Activated CD8-positive, alpha-beta memory T cell treated with anti-CD3 and anti-CD28 coated beads, Interleukin-2, amount 50 U/mL, for 24 hours (primary cell): ENCODE measurements at regions not wholly inside any gene's neighbourhood (a gene's known extent, or its start where the extent isn't known, plus 50 kb on each side); places are given as distances from the start of the nearest gene placed in this dataset.
"Not testable (repeated sequence)": the region's sequence is repeated elsewhere in the genome, so short reads cannot be mapped to it uniquely, and the experiment has no call there.

Source experiments
- DNase-seq: peaks from one replicate; pipeline ENCODE4 v3.0.0-alpha.2; 2020; ENCODE audit errors: extremely low read depth

GRCh38 chr16:11414815-11415775 is 69.8 kb downstream of the RMI2 start:
- no peak for DNase-seq

GRCh38 chr16:11416228-11417001 is 71.2 kb downstream of the RMI2 start:
- DNase-seq, result no peak

GRCh38 chr16:11417487-11417886 is 72.2 kb downstream of the RMI2 start:
- DNase-seq, result no peak

GRCh38 chr16:11418506-11418905 is 73.2 kb downstream of the RMI2 start:
- no peak for DNase-seq

- not testable (repeated sequence) for DNase-seq
Observed at GRCh38 chr16:11420067-11420466, 74.8 kb downstream of the RMI2 start.

GRCh38 chr16:11420895-11421294 is 75.6 kb downstream of the RMI2 start:
- DNase-seq, result no peak

- DNase-seq, result no peak
Observed at GRCh38 chr16:11422381-11423314, 77.4 kb downstream of the RMI2 start.

- DNase-seq, result no peak
Observed at GRCh38 chr16:11423315-11424117, 78.3 kb downstream of the RMI2 start.

GRCh38 chr16:11424118-11424460 is 78.8 kb downstream of the RMI2 start:
- DNase-seq, result no peak

- no peak for DNase-seq
Observed at GRCh38 chr16:11425140-11425539, 79.9 kb downstream of the RMI2 start.

- no peak for DNase-seq
Observed at GRCh38 chr16:11428623-11428953, 83.3 kb downstream of the RMI2 start.

- DNase-seq, result no peak
Observed at GRCh38 chr16:11429123-11429522, 83.9 kb downstream of the RMI2 start.

GRCh38 chr16:11429823-11430222 is 84.6 kb downstream of the RMI2 start:
- no peak for DNase-seq

- DNase-seq, result no peak
Observed at GRCh38 chr16:11430601-11431317, 85.5 kb downstream of the RMI2 start.

- no peak for DNase-seq
Observed at GRCh38 chr16:11431915-11432465, 86.7 kb downstream of the RMI2 start.

- no peak for DNase-seq
Observed at GRCh38 chr16:11432856-11433395, 87.7 kb downstream of the RMI2 start.

- DNase-seq, result no peak
Observed at GRCh38 chr16:11435576-11435975, 90.3 kb downstream of the RMI2 start.

GRCh38 chr16:11437069-11437468 is 91.8 kb downstream of the RMI2 start:
- no peak for DNase-seq

GRCh38 chr16:11439790-11440656 is 94.8 kb downstream of the RMI2 start:
- DNase-seq, result no peak
